Right hindlimb (tissue), 1 donor: ENCODE measurements at regions not wholly inside any gene's neighbourhood (a gene's known extent, or its start where the extent isn't known, plus 50 kb on each side); places are given as distances from the start of the nearest gene placed in this dataset.
A peak's percentile ranks its signal among the peaks of the same experiment; 100 is the strongest.

Experiments used
- DNase-seq: peaks from one replicate; pipeline ENCODE4 v3.0.0-alpha.2; 2018

DNA sequence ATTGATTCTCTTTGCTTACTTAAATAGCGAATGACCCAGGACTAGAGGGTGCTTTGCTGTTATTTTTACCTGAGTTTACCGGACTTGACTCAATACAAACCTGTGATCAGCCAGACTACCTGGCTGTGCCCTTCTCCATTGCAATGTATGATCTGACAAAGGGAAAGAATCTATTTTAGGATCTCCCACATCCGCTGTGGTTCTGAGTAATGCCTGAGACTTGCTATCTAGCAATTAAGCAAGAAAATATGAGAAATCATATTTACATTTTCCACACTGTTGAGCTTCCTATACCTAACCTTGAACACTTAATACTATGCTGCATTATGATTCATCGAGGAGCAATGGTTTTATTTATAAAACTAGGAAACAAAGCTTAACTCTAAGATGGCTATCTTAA lies 215.2 kb downstream of the RAD51AP2 start:
- no peak for DNase-seq

DNA sequence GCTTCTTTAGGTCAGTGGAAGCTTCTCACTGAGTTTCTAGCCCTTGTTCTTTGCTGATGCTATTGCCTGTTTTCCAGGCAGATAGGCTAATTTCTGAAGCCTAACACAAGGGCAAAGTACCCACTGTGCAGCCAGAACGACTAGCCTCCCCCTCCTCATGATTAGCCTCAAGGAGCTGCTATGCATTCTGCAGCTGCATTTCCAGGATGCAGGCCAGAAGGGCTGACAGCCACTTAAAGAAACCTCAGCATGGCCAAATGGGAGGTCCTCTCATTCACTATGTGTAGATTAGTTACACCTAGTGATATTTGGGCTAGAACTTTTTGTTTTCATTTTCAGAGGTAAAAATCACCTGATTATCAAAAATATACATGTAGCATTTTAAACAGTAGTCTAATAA lies 216.0 kb downstream of the RAD51AP2 start:
- peak; percentile 64 for DNase-seq

DNA sequence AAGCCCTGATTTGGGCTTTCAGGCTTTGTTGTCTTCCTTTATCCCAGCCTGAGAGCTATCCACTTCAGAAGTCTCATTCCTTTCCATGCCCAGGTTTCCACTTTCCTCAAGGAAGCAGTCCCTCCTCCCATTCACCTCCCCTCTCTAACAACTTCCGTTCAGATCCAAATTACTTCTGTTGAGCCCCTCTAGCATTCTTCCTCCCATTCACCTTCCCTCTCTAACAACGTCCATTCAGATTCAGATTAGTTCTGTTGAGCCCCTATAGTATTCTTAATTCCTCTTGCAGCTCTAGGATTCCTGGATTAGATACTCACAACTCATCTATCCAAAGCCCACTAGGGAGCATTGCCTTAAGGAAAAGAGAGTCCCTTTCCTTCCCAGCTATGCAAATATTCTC lies 216.8 kb downstream of the RAD51AP2 start:
- no peak for DNase-seq

DNA sequence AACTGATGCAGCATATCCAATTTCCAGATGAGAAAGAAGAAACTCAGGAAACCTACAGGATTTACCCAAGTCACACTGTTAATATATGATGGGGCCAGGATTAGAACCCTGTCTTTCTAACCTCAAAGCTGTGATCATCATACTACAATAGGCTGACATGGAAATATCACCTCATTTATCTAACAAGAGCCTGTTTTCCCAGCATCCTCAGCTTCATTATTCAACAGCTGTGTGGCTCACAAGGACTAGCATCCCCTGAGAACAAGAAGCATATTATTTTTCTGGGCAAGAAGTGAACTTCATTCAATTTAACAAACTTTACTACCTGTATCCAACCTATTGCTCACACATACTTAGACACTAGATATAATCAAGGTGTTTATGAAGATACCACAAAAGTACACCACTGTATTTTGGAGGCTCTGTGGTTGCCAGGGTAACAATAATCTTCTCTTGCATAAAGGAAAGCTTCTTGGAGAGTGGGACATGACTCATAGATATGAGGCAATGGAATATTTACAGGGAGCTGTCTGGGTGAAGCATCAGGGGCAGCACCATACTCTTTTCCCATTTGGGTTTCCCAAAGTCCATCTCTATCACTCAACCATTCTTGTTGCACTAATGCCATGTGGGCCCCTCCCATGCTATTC lies 218.2 kb downstream of the RAD51AP2 start:
- DNase-seq = no peak

DNA sequence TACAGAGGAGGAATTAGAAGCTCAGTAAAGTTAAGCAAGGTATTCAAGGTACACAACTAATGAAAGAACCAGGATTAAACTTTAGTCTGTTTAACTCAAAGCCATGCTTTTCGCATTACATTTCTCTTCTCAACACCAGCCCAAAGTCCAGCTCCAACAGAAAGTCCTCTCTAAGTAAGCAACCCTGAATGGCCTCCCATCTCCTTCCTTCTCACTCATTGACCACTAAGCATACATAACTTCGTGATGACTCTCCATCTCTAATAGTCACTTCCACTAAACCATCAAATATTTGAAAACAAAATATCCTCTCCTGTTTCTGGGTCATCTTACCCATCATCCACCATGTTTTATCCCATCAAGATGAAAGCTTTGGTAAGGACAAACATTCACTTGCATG lies 219.8 kb downstream of the RAD51AP2 start:
- no peak for DNase-seq

DNA sequence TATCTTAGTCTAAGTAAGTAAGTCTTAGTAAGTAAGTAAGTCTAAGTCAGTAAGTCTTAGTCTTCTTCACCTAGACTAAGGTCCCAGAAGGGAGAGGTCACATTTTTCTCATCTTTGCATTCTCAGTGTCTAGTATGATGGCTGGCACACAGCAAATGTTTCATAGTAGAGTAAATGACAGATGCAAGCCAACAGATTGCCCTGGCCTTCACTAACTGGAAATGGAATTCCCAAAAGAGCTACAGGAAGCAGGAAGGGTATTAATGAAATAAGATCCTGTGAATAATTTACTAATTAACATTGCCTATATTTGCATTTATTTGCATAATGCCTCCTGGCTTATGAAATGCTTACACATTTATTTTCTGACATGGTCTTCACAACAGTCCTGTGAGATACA lies 221.6 kb downstream of the RAD51AP2 start:
- DNase-seq = no peak

DNA sequence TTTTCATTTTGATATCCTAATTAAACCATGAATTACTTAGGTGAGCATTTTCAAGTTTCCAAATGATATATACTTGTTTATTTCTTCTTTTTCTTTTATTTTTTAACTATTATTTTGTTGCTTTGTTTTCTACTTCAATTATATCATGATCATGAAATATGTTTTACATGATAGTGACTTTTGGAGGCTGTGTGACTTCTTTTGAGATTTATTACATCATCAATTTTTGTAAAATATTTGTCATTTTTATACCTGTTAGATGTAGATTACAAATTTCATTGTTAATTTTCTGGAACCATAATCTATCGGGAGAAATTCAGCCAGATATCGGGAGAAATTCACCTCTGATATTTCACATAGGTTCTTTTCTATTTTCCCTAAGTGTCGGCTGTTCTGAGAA lies 228.6 kb downstream of the RAD51AP2 start:
- no peak for DNase-seq

DNA sequence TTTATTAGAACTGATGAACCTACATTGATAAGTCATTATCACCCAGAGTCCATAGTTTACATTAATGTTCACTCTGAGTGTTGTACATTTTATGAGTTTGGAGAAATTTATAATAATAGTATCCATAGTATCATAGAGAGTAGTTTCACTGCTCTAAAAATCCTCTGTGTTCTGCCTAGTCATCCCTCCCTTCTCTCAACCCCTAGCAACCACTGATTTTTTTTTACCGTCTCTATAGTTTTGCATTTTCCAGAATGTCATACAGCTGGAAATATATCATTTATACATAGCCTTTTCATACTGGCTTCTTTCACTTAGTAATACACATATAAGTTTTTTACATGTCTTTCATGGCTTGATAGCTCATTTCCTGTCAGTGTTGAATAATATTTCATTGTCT lies 231.1 kb downstream of the RAD51AP2 start:
- no peak for DNase-seq

DNA sequence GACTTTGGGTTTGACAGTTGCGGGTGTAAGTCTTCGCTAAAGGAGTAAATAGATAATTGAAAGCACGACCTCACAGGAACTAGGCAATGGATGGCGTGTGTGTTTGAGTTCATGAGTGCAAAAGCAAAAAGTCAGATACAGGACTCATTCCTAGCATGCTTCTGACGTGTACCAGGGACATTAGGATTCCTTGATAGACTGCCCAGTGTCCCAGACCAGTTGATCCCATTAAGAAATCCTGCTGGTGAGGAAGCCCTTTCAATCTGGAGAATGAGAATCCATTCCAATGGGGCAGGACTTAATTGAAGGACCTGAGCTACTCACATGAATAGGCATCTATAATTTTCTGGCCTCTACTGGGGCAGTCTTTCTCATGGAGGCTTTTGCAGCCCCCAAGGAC lies 235.4 kb downstream of the RAD51AP2 start:
- no peak for DNase-seq

DNA sequence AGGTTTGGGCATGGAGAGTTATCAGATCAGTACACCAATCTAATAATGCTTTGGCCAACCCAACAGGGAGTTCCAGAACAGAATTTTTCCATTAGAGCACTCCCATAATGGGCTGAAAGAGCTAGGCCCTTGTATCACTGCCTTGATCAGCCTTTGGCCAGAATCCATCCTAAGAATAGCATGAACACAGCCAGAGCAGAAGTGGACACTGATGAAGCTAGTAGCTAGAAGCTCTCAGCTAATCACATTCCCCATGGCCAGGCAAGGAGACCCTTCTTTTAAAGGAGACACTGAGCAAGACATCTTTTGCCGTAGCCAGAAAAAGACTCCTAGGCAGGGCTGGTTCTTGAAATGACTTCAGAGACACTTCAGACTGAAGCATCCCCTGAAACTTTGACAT lies 236.0 kb downstream of the RAD51AP2 start:
- no peak for DNase-seq

DNA sequence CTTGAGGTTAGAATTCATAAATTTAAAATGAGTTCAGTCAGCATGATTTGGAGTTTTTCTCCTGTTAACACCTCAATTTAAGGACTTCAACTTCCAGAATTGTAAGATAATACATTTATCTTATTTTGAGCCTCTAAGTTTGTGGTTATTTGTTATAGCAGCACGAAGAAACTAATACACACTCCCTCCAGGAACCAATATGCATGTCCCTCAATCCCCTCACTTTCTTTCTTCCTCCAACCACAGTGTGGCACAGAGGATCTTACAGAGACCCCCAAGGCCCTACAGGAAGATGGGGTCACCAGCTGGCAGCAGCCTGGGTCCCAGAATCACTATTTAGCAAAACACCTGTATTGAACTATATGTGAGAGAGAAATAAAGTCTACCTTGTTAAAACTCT lies 242.0 kb downstream of the RAD51AP2 start:
- no peak for DNase-seq

DNA sequence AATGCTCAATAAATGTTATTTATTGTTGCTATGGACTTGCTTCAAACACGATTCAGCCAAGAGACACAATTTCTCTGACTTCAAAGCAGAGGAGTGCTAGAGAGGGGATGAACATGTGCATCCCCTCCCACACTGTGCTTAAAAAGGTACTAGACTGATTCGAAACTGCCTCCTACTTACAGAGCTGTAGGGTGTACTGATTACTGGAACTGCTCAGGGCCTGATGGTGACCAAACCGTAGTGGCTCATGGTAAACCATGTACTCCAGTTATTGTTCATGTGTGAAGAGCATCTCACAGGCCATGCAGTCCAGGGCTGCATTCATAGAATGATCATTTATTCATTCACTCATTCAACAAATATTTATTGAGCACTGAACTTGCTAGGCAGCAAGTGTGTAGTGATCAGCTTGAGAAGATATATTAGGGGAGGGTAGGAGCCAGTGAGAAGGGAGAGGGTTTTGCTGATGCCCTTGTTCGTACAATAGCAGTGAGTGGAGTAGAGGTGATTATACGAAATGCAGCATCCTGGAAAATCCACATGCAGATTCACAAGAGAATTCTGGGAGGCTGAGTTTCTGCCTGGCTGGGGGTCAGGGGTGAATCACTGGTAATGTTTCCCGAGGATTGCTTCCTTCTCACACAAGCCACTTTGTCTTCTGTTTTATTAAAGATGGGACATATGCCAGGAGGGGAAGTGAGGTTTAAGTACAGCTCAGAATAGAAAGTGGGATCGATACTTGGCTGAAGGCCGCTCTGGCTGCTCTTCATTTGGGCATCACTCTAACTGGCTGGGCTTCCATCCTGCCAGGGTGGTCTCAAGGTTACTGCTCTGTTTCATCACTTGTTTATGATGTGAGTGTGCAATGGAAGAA lies 245.4 kb downstream of the RAD51AP2 start:
- no peak for DNase-seq

DNA sequence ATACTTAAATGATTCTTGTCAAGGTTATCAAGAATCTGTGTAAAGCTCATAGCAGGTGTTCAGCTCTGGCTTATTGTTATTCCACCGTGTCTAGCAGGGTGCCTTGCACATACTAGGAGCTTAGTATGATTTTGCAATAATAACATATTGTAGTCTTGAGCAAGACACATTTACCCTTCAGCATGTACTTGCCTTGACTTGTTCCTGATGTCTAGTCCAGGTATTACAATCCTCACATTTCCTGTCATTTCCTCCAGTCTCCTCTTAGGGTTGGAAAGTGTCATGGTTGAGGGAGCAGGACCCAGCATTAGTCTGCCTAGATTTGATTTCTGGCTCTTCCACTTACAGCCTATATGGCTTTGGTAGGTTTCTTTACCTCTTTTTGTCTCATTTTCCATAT lies 246.1 kb downstream of the RAD51AP2 start:
- DNase-seq = no peak

DNA sequence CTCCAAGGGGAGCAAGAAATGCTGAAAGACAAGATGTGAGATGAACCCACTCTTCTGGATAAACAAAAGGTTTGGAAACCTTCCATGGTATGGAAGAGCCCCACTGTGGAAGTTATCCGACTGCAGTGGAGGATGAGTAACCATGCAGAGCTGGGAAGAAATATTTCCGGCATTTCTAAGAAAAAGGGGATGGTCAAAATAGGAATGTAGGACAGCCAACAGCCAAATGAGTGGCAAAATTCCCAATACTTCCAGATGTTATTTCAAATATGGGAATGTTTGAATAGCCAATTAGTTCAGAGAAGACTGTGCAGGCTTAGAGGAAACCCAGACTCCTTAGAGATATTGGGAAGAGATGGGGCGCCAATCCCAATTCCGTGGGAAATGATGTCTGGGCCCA lies 246.8 kb downstream of the RAD51AP2 start:
- DNase-seq = no peak

DNA sequence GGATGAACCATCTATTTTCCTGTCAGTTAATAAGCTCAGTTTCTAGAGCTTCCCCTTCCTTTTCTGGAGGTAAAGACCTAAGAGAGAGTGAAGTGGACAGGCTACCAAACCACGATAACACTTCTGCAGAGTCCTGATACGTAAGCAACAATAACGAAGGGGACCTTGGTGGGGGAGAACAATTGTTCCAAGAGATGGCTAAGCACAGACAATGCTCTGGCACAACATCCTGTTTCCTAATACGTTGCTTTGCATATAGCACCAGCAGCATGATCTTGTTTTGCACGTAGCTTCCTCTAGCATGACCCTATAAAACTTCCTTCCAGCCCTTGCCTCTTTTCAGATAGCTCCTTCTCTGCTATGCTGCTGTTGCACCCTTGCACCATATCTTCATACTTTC lies 247.3 kb downstream of the RAD51AP2 start:
- no peak for DNase-seq

DNA sequence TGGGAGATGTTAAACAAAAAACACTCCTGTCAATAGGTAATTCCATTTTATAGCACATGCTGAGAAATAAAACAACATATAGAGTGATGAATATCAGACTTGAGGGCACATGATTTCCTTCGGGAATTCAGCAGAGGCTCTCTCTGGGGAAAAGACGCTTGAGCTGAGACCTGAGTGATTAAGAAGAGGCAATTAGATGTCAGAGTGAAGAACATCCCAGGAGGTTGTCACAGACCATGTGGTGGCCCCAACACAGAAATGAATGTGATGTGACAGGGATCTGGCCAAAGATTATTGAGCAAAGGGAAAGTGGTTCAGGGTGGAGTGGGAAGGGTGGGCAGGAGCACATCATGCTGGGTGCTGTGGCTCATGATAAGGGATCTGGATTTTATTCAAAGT lies 254.7 kb downstream of the RAD51AP2 start:
- DNase-seq = no peak

DNA sequence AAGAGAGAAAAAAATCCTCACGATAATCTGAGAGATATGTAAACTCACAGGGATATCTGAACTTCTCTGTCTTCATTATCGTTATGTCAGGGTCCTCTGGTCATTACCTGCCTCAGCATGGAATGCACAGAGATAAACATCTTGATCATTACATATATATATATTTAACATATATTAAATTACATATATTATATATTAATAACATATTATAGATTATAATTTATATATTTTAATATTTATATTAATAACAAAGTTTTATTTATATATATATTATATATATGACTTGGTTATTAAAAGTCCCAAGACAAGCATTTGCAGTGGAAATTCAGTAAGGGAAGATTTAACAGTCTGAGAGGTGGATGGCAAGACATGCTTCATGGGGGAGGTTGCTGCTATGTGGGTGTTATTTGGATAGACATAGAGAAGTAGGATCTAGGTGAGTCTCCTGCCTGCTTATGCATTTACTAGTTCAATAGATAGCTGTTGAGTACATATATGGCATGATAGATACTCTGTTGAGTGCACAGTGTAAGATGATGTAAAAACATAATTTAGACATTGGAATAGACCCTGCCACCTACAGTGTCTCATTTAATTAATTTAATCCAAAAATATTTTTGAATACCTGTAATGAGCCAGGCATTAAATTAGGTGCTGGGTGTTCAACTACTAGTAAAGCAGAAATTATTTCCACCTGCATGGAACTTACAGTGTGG lies 255.2 kb downstream of the RAD51AP2 start:
- DNase-seq = no peak

DNA sequence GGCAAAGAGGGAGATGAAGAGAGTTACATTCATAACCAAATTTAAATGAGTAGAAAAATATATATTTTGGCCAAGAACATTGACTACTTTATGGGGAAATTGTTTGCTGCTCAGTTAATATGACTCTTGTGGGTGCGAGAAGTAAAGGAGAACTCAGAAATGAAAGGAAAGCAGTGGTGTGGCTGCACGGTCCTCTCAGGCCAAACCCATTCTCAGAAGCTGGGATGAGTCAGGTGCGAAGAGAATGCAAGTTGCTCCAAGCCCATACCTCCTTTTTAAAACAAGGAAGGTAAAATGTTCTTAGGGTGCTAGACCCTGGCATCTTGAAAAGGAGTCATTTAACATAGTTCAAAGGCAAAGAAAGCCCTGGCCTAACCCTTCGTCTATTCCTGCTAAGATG lies 258.6 kb downstream of the RAD51AP2 start:
- DNase-seq = no peak

DNA sequence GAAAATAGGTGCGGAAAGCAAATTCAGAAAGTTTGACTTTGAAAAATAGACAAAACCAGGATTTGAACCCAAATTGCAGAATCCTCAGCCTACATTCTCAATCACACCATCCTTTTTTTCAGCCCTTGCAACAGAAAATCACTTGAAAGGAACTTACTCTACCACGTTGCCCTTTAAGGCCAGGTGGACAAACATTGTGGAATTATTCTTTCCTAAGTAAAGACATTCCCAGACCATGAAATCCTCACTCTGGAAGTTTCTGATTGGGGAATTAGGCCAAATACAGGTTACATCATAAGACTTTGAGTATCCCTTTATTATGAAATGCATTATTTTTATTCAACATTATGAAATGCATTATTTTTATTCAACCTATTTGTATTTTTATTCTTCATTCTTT lies 259.4 kb downstream of the RAD51AP2 start:
- no peak for DNase-seq

DNA sequence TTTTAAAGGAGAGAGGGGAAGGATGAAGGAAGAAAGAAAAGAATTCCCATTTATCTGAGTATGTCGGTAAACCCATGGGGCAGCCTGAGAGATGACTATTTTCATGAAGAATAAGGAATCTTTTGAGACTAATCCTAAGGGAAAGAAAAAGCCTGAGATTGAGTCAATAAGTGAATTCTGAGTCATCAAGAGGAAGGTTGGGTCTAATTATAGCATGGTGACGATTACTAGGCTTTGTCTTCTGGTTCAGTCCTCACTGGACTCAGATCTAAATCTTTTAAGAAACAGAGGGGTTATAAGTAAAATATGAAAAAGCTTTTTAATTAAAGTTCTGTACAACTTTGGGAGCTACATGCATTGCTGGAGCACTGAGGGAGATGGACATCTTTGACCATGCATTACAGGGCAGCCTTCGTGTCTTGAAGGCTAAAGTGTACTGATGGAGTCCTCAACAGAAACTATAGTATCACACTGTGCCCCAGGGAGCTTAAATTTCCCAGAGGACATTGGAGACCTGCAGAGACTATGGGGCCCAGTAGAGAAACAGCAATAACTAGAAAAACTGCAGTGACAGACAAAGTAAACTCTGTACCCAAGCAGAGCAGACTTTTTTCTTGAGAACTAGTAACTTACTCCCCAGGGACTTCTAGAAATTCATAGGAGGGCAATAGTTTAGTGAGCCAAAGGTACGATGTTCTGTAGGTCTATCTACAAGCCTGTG lies 260.9 kb downstream of the RAD51AP2 start:
- no peak for DNase-seq

DNA sequence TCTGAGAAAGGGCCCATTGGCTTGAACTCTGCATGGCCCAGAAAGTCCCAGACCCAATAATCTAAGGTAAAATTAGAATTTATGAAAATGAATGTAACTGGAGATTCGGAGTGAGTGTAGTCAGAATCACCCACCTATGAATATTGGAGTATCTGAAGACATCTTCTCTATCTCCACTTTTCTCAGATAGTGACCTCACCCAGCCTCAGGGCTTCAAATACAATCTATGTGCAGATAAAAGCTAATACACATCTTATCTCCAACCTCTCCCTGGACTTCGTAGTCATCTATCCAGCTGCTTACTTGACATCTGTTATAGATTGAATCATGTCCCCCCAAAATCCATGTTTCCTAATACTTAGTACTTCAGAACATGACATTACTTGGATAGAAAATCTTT lies 263.2 kb downstream of the RAD51AP2 start:
- no peak for DNase-seq

DNA sequence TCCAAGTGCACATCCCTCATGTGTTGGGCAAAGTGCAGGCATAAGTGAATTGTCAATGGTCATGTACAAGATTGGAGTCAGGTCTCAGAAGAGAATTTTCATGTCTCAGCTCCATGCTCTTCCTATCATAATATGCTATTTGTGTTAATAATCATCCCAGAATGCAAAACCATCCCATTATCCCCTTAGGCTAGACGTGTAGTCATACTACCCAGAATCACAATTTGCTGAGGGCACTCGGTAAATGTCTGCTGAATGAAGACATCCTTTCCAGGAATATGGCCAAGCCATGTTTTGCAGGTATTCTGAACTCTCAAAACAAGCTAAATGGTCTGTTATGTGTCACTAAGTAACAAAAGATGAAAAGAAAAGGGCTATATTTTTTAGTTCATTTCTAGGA lies 263.8 kb downstream of the RAD51AP2 start:
- no peak for DNase-seq

DNA sequence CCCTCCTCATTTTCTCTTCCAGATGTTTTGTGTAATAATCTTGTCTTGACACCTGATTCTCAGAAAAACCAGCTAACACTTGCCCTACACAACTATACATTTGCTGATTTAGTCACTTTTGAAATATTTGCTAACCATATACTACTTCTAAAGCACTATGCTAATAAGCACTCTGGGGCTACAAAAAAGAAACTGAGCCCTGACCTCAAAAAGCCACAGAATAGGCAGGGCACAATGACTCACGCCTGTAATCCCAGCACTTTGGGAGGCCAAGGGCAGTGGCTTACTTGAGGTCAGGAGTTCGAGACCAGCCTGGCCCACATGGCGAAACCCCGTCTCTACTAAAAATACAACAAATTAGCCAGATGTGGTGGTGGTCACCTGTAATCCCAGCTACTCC lies 266.0 kb downstream of the RAD51AP2 start:
- DNase-seq = no peak
